WTC11 (cell line): ENCODE measurements at regions not wholly inside any gene's neighbourhood (a gene's known extent, or its start where the extent isn't known, plus 50 kb on each side); places are given as distances from the start of the nearest gene placed in this dataset.

Experiments
- ATAC-seq: fragments of 200-7000 bp; cut with Tn5 transposase; 2 replicates; pipeline ENCODE4 v1.10.0; 2021; ENCODE audit warnings: mild to moderate bottlenecking, moderate library complexity
- CTCF ChIA-PET: fragments of 300-600 bp; sonication (Branson Sonifier 250); formaldehyde crosslinking; loops from one replicate; lab custom pipeline; 2021; ENCODE audit warnings: antibody characterized with exemption; lab: Charles Lee
- POLR2A ChIA-PET: fragments of 350-600 bp; sonication (Branson Sonifier 250); formaldehyde crosslinking; loops from one replicate; lab custom pipeline; 2021; ENCODE audit warnings: antibody characterized with exemption; lab: Charles Lee
- DNase-seq: peaks from one replicate; pipeline ENCODE4 v3.0.0; 2021; ENCODE audit warnings: low spot score
- H3K27ac Mint-ChIP-seq: 2 replicates; pipeline ENCODE4 v1.8.0; 2021; ENCODE audit warnings: mixed read lengths
- H3K27me3 Mint-ChIP-seq: 2 replicates; pipeline ENCODE4 v1.8.0; 2021; ENCODE audit warnings: low read depth, mild to moderate bottlenecking, moderate library complexity, mixed read lengths
- H3K36me3 Mint-ChIP-seq: 2 replicates; pipeline ENCODE4 v1.8.0; 2021; ENCODE audit warnings: mixed read lengths
- H3K4me1 Mint-ChIP-seq: 2 replicates; pipeline ENCODE4 v1.8.0; 2022; ENCODE audit warnings: mixed read lengths
- H3K4me3 Mint-ChIP-seq: 2 replicates; pipeline ENCODE4 v1.8.0; 2021; ENCODE audit warnings: mild to moderate bottlenecking, moderate library complexity, mixed read lengths
- H3K9me3 Mint-ChIP-seq: 2 replicates; pipeline ENCODE4 v1.8.0; 2021; ENCODE audit warnings: mixed read lengths
- ATF1 ChIP-seq: sonication (generic); formaldehyde crosslinking; IDR thresholded peaks from 2 replicates; pipeline ENCODE4 v1.8.1; 2023; ENCODE audit warnings: mild to moderate bottlenecking, moderate library complexity, missing genetic modification reagents
- CREB1 ChIP-seq: sonication (generic); formaldehyde crosslinking; IDR thresholded peaks from 2 replicates; pipeline ENCODE4 v1.8.0; 2023; ENCODE audit warnings: mild to moderate bottlenecking, missing genetic modification reagents
- CTCF ChIP-seq: fragments of 200-600 bp; IDR thresholded peaks from 2 replicates; pipeline ENCODE4 v1.8.0; 2022; ENCODE audit warnings: antibody characterized with exemption
- E2F5 ChIP-seq: sonication (generic); formaldehyde crosslinking; IDR thresholded peaks from 2 replicates; pipeline ENCODE4 v1.8.1; 2022; ENCODE audit warnings: mild to moderate bottlenecking, moderate library complexity, missing genetic modification reagents
- ERG ChIP-seq: fragments of 250-450 bp; sonication (Bioruptor Pico); IDR thresholded peaks from 2 replicates; pipeline ENCODE4 v1.8.0; 2021; ENCODE audit warnings: mild to moderate bottlenecking
- ETV6 ChIP-seq: sonication (generic); formaldehyde crosslinking; IDR thresholded peaks from 2 replicates; pipeline ENCODE4 v1.8.1; 2022; ENCODE audit warnings: mild to moderate bottlenecking, missing genetic modification reagents
- HMGA2 ChIP-seq: fragments of 250-450 bp; sonication (Bioruptor Pico); IDR thresholded peaks from 2 replicates; pipeline ENCODE4 v1.4.0; 2021; ENCODE audit warnings: mild to moderate bottlenecking, moderate library complexity
- IRF1 ChIP-seq: sonication (generic); formaldehyde crosslinking; IDR thresholded peaks from 2 replicates; pipeline ENCODE4 v1.8.0; 2023; ENCODE audit warnings: missing genetic modification reagents
- MAX ChIP-seq: sonication (generic); formaldehyde crosslinking; IDR thresholded peaks from 2 replicates; pipeline ENCODE4 v1.8.0; 2022; ENCODE audit warnings: mild to moderate bottlenecking, missing genetic modification reagents
- MYBL2 ChIP-seq: sonication (generic); formaldehyde crosslinking; IDR thresholded peaks from 2 replicates; pipeline ENCODE4 v1.8.1; 2023; ENCODE audit warnings: mild to moderate bottlenecking, moderate library complexity, missing genetic modification reagents
- NFYB ChIP-seq: sonication (generic); formaldehyde crosslinking; conservative IDR thresholded peaks from 2 replicates; pipeline ENCODE4 v1.8.0; 2022; ENCODE audit warnings: low read depth, missing genetic modification reagents
- NR2C2 ChIP-seq: sonication (generic); formaldehyde crosslinking; IDR thresholded peaks from 2 replicates; pipeline ENCODE4 v1.8.0; 2022; ENCODE audit warnings: mild to moderate bottlenecking, missing genetic modification reagents
- PREB ChIP-seq: sonication (generic); formaldehyde crosslinking; IDR thresholded peaks from 2 replicates; pipeline ENCODE4 v1.8.1; 2022; ENCODE audit warnings: mild to moderate bottlenecking, missing genetic modification reagents, moderate library complexity, borderline replicate concordance
- PRRX2 ChIP-seq: fragments of 250-450 bp; sonication (Bioruptor Pico); IDR thresholded peaks from 2 replicates; pipeline ENCODE4 v1.8.0; 2021; ENCODE audit warnings: mild to moderate bottlenecking
- SMAD3 ChIP-seq: sonication (generic); formaldehyde crosslinking; IDR thresholded peaks from 2 replicates; pipeline ENCODE4 v1.8.0; 2022; ENCODE audit warnings: missing genetic modification reagents, mild to moderate bottlenecking, borderline replicate concordance
- SOX15 ChIP-seq: fragments of 250-450 bp; sonication (Bioruptor Pico); IDR thresholded peaks from 2 replicates; pipeline ENCODE4 v1.9.0; 2021; ENCODE audit warnings: mild to moderate bottlenecking
- TEAD4 ChIP-seq: sonication (generic); formaldehyde crosslinking; IDR thresholded peaks from 2 replicates; pipeline ENCODE4 v1.8.0; 2022; ENCODE audit warnings: mild to moderate bottlenecking, missing genetic modification reagents
- ZNF121 ChIP-seq: sonication (generic); formaldehyde crosslinking; IDR thresholded peaks from 2 replicates; pipeline ENCODE4 v1.8.0; 2023; ENCODE audit warnings: missing genetic modification reagents
- ZNF219 ChIP-seq: sonication (generic); formaldehyde crosslinking; IDR thresholded peaks from 2 replicates; pipeline ENCODE4 v1.8.0; 2023; ENCODE audit warnings: missing genetic modification reagents, mild to moderate bottlenecking, borderline replicate concordance
- ZNF281 ChIP-seq: sonication (generic); formaldehyde crosslinking; IDR thresholded peaks from 2 replicates; pipeline ENCODE4 v1.8.0; 2023; ENCODE audit warnings: mild to moderate bottlenecking, missing genetic modification reagents
- ZNF317 ChIP-seq: sonication (generic); formaldehyde crosslinking; IDR thresholded peaks from 2 replicates; pipeline ENCODE4 v1.8.1; 2023; ENCODE audit warnings: low read depth, mild to moderate bottlenecking, moderate library complexity, missing genetic modification reagents, borderline replicate concordance
- ZNF532 ChIP-seq: fragments of 250-450 bp; sonication (Bioruptor Pico); IDR thresholded peaks from 2 replicates; pipeline ENCODE4 v1.9.0; 2021; ENCODE audit warnings: mild to moderate bottlenecking, borderline replicate concordance

GRCh38 chr2:104026725-104027124 is 827.2 kb upstream of the POU3F3 start (continued):
- TF ChIP-seq ZNF219 (CRISPR knock-in tag) (no peak), MAX (CRISPR knock-in tag) (no peak), ZNF121 (CRISPR knock-in tag) (no peak), NR2C2 (CRISPR knock-in tag) (no peak), E2F5 (CRISPR knock-in tag) (no peak), CTCF (no peak), SMAD3 (CRISPR knock-in tag) (no peak), IRF1 (CRISPR knock-in tag) (no peak)

- ATAC-seq, result no peak
- Mint-ChIP-seq H3K4me3 (no peak overlapping the region), H3K27me3 (no peaks in the 10 kb centered on the region), H3K36me3 (no peaks in the 10 kb centered on the region), H3K27ac (no peak overlapping the region), H3K9me3 (no peaks in the 10 kb centered on the region), H3K4me1 (peaks cover 37% of the 10 kb centered on the region)
- CTCF ChIA-PET, result no interaction called here
- TF ChIP-seq SOX15 (no peak), ZNF121 (CRISPR knock-in tag) (no peak), PREB (CRISPR knock-in tag) (no peak), TEAD4 (CRISPR knock-in tag) (no peak), CREB1 (CRISPR knock-in tag) (no peak), NFYB (CRISPR knock-in tag) (no peak), ERG (CRISPR knock-in tag) (no peak)
- no peak for DNase-seq
- POLR2A ChIA-PET, result interaction anchor here (0.6 kb wide), 1 partner anchor 564 kb away, joined by 4 read pairs; no protein-coding TSS in a partner anchor
Observed at GRCh38 chr2:104027321-104027720, 826.6 kb upstream of the POU3F3 start.

GRCh38 chr2:104028061-104028460 is 825.9 kb upstream of the POU3F3 start:
- Mint-ChIP-seq H3K27ac (no peak overlapping the region), H3K27me3 (no peaks in the 10 kb centered on the region), H3K4me1 (peaks cover 30% of the 10 kb centered on the region), H3K36me3 (no peaks in the 10 kb centered on the region), H3K9me3 (no peaks in the 10 kb centered on the region), H3K4me3 (no peak overlapping the region)
- DNase-seq (no peak), ATAC-seq (no peak)
- POLR2A ChIA-PET, result interaction anchor here (0.6 kb wide), 1 partner anchor 565 kb away, joined by 4 read pairs; no protein-coding TSS in a partner anchor
- CTCF ChIA-PET, result no interaction called here
- TF ChIP-seq ETV6 (CRISPR knock-in tag) (no peak), MYBL2 (CRISPR knock-in tag) (no peak), ZNF281 (CRISPR knock-in tag) (no peak), ZNF532 (CRISPR knock-in tag) (no peak), HMGA2 (CRISPR knock-in tag) (no peak), ATF1 (CRISPR knock-in tag) (no peak), PRRX2 (CRISPR knock-in tag) (no peak), ZNF317 (CRISPR knock-in tag) (no peak)
